ENCODE measurements at regions not wholly inside any gene's neighbourhood (a gene's known extent, or its start where the extent isn't known, plus 50 kb on each side); places are given as distances from the start of the nearest gene placed in this dataset.

GRCh38 chr9:74334271-74334670, 162.9 kb upstream of the RORB start:
- POLR2A ChIA-PET = no interaction called here

GRCh38 chr9:74336161-74336560, 161.0 kb upstream of the RORB start:
- H3K36me3 ChIP-seq (ENCODE audit: insufficient read depth, low read length) = no peaks in the 10 kb centered on the region
- no peak overlapping the region for H3K27ac ChIP-seq (ENCODE audit: low read depth, low read length)
- Mint-ChIP-seq H3K4me1 (peaks cover 5 to 25% (median 9%) of the 10 kb centered on the region in 3 donors), H3K4me3 (no peak overlapping the region), H3K27ac (no peak overlapping the region), H3K36me3 (no peaks in the 10 kb centered on the region), H3K9me3 (peaks cover 0 to 7% (median 2%) of the 10 kb centered on the region in 5 donors), H3K27me3 (no peaks in the 10 kb centered on the region)
- H3K4me1 ChIP-seq (ENCODE audit: insufficient read depth, low read length) = no peaks in the 10 kb centered on the region
- H3K9me3 ChIP-seq (ENCODE audit: low read length) = no peaks in the 10 kb centered on the region
- ChIA-PET CTCF (no interaction called here), POLR2A (no interaction called here)
- DNase-seq = no peak
- no peaks in the 10 kb centered on the region for H3K27me3 ChIP-seq (ENCODE audit: insufficient read depth, low read length, poor library complexity, severe bottlenecking)
- no peak overlapping the region for H3K4me3 ChIP-seq (ENCODE audit: low read length)

More at GRCh38 chr9:74334271-74334670, 162.9 kb upstream of the RORB start:
- no peaks in the 10 kb centered on the region for H3K27me3 Mint-ChIP-seq
- no peak overlapping the region for H3K27ac Mint-ChIP-seq
- CTCF ChIA-PET = no interaction called here
- H3K4me1 Mint-ChIP-seq = peaks cover 5 to 25% (median 9%) of the 10 kb centered on the region in 3 donors
- Histone ChIP-seq H3K36me3 (ENCODE audit: insufficient read depth, low read length) (no peaks in the 10 kb centered on the region), H3K9me3 (ENCODE audit: low read length) (no peaks in the 10 kb centered on the region), H3K4me1 (ENCODE audit: insufficient read depth, low read length) (no peaks in the 10 kb centered on the region), H3K27me3 (ENCODE audit: insufficient read depth, low read length, poor library complexity, severe bottlenecking) (no peaks in the 10 kb centered on the region), H3K4me3 (ENCODE audit: low read length) (no peak overlapping the region), H3K27ac (ENCODE audit: low read depth, low read length) (no peak overlapping the region)
- H3K9me3 Mint-ChIP-seq = peaks cover 0 to 2% (median 0%) of the 10 kb centered on the region in 5 donors
- no peak for DNase-seq
- no peak overlapping the region for H3K4me3 Mint-ChIP-seq
- no peaks in the 10 kb centered on the region for H3K36me3 Mint-ChIP-seq

- Mint-ChIP-seq H3K4me3 (no peak overlapping the region), H3K27me3 (peaks cover 0 to 2% of the 10 kb centered on the region in 2 donors), H3K27ac (no peak overlapping the region), H3K9me3 (peaks cover 0 to 6% (median 0%) of the 10 kb centered on the region in 5 donors), H3K4me1 (no peaks in the 10 kb centered on the region), H3K36me3 (no peaks in the 10 kb centered on the region)
- Histone ChIP-seq H3K9me3 (ENCODE audit: low read length) (no peaks in the 10 kb centered on the region), H3K4me1 (ENCODE audit: insufficient read depth, low read length) (no peaks in the 10 kb centered on the region), H3K27me3 (ENCODE audit: insufficient read depth, low read length, poor library complexity, severe bottlenecking) (no peaks in the 10 kb centered on the region), H3K36me3 (ENCODE audit: insufficient read depth, low read length) (no peaks in the 10 kb centered on the region), H3K27ac (ENCODE audit: low read depth, low read length) (no peak overlapping the region), H3K4me3 (ENCODE audit: low read length) (no peak overlapping the region)
- ChIA-PET POLR2A (no interaction called here), CTCF (no interaction called here)
- DNase-seq = no peak
Measured at GRCh38 chr9:74348777-74349176, 148.4 kb upstream of the RORB start.

- no peak overlapping the region for H3K4me3 Mint-ChIP-seq
- ChIA-PET POLR2A (no interaction called here), CTCF (no interaction called here)
- Histone ChIP-seq H3K4me3 (ENCODE audit: low read length) (no peak overlapping the region), H3K27ac (ENCODE audit: low read depth, low read length) (no peak overlapping the region), H3K4me1 (ENCODE audit: insufficient read depth, low read length) (no peaks in the 10 kb centered on the region), H3K27me3 (ENCODE audit: insufficient read depth, low read length, poor library complexity, severe bottlenecking) (no peaks in the 10 kb centered on the region), H3K9me3 (ENCODE audit: low read length) (no peaks in the 10 kb centered on the region), H3K36me3 (ENCODE audit: insufficient read depth, low read length) (no peaks in the 10 kb centered on the region)
- no peaks in the 10 kb centered on the region for H3K36me3 Mint-ChIP-seq
- peaks cover 0 to 2% of the 10 kb centered on the region in 2 donors for H3K27me3 Mint-ChIP-seq
- no peak overlapping the region for H3K27ac Mint-ChIP-seq
- no peak for DNase-seq
- H3K9me3 Mint-ChIP-seq = peaks cover 0 to 7% (median 0%) of the 10 kb centered on the region in 5 donors
- no peaks in the 10 kb centered on the region for H3K4me1 Mint-ChIP-seq
Measured at GRCh38 chr9:74355107-74355506, 142.0 kb upstream of the RORB start.

- H3K4me1 ChIP-seq (ENCODE audit: insufficient read depth, low read length) = no peaks in the 10 kb centered on the region
- H3K4me3 Mint-ChIP-seq = no peak overlapping the region
Measured at GRCh38 chr9:74357577-74357976, 139.6 kb upstream of the RORB start.

GRCh38 chr9:74358959-74359358, 138.2 kb upstream of the RORB start:
- ChIA-PET POLR2A (no interaction called here), CTCF (no interaction called here)
- Histone ChIP-seq H3K9me3 (ENCODE audit: low read length) (no peaks in the 10 kb centered on the region), H3K27me3 (ENCODE audit: insufficient read depth, low read length, poor library complexity, severe bottlenecking) (no peaks in the 10 kb centered on the region), H3K27ac (ENCODE audit: low read depth, low read length) (no peak overlapping the region), H3K36me3 (ENCODE audit: insufficient read depth, low read length) (no peaks in the 10 kb centered on the region), H3K4me3 (ENCODE audit: low read length) (no peak overlapping the region), H3K4me1 (ENCODE audit: insufficient read depth, low read length) (no peaks in the 10 kb centered on the region)
- no peak overlapping the region for H3K27ac Mint-ChIP-seq
- H3K4me3 Mint-ChIP-seq = no peak overlapping the region
- no peaks in the 10 kb centered on the region for H3K27me3 Mint-ChIP-seq
- H3K36me3 Mint-ChIP-seq = no peaks in the 10 kb centered on the region
- no peak for DNase-seq
- peaks cover 0 to 7% (median 0%) of the 10 kb centered on the region in 5 donors for H3K9me3 Mint-ChIP-seq
- H3K4me1 Mint-ChIP-seq = no peaks in the 10 kb centered on the region

More at GRCh38 chr9:74357577-74357976, 139.6 kb upstream of the RORB start:
- H3K27ac ChIP-seq (ENCODE audit: low read depth, low read length) = no peak overlapping the region
- no peaks in the 10 kb centered on the region for H3K36me3 ChIP-seq (ENCODE audit: insufficient read depth, low read length)
- H3K9me3 ChIP-seq (ENCODE audit: low read length) = no peaks in the 10 kb centered on the region
- Mint-ChIP-seq H3K27ac (no peak overlapping the region), H3K27me3 (no peaks in the 10 kb centered on the region), H3K4me1 (no peaks in the 10 kb centered on the region), H3K36me3 (no peaks in the 10 kb centered on the region), H3K9me3 (peaks cover 0 to 7% (median 0%) of the 10 kb centered on the region in 5 donors)
- H3K4me3 ChIP-seq (ENCODE audit: low read length) = no peak overlapping the region
- DNase-seq = no peak
- CTCF ChIA-PET = no interaction called here
- no peaks in the 10 kb centered on the region for H3K27me3 ChIP-seq (ENCODE audit: insufficient read depth, low read length, poor library complexity, severe bottlenecking)
- POLR2A ChIA-PET = no interaction called here

- Histone ChIP-seq H3K36me3 (ENCODE audit: insufficient read depth, low read length) (no peaks in the 10 kb centered on the region), H3K4me1 (ENCODE audit: insufficient read depth, low read length) (no peaks in the 10 kb centered on the region), H3K4me3 (ENCODE audit: low read length) (no peak overlapping the region), H3K9me3 (ENCODE audit: low read length) (no peaks in the 10 kb centered on the region), H3K27me3 (ENCODE audit: insufficient read depth, low read length, poor library complexity, severe bottlenecking) (no peaks in the 10 kb centered on the region), H3K27ac (ENCODE audit: low read depth, low read length) (no peak overlapping the region)
- Mint-ChIP-seq H3K4me1 (no peaks in the 10 kb centered on the region), H3K9me3 (peaks cover 0 to 7% (median 0%) of the 10 kb centered on the region in 5 donors), H3K27me3 (no peaks in the 10 kb centered on the region), H3K27ac (no peak overlapping the region), H3K4me3 (no peak overlapping the region), H3K36me3 (no peaks in the 10 kb centered on the region)
- no peak for DNase-seq
- POLR2A ChIA-PET = no interaction called here
- CTCF ChIA-PET = no interaction called here
Measured at GRCh38 chr9:74361508-74361907, 135.6 kb upstream of the RORB start.

GRCh38 chr9:74362423-74362822, 134.7 kb upstream of the RORB start:
- H3K27ac ChIP-seq (ENCODE audit: low read depth, low read length) = no peak overlapping the region
- Mint-ChIP-seq H3K9me3 (peaks cover 0 to 10% (median 0%) of the 10 kb centered on the region in 5 donors), H3K27me3 (no peaks in the 10 kb centered on the region), H3K36me3 (no peaks in the 10 kb centered on the region), H3K27ac (no peak overlapping the region), H3K4me3 (no peak overlapping the region), H3K4me1 (no peaks in the 10 kb centered on the region)
- H3K9me3 ChIP-seq (ENCODE audit: low read length) = no peaks in the 10 kb centered on the region
- ChIA-PET CTCF (no interaction called here), POLR2A (no interaction called here)
- DNase-seq = no peak
- no peak overlapping the region for H3K4me3 ChIP-seq (ENCODE audit: low read length)
- H3K4me1 ChIP-seq (ENCODE audit: insufficient read depth, low read length) = no peaks in the 10 kb centered on the region
- H3K36me3 ChIP-seq (ENCODE audit: insufficient read depth, low read length) = no peaks in the 10 kb centered on the region
- no peaks in the 10 kb centered on the region for H3K27me3 ChIP-seq (ENCODE audit: insufficient read depth, low read length, poor library complexity, severe bottlenecking)

- Histone ChIP-seq H3K36me3 (ENCODE audit: insufficient read depth, low read length) (no peaks in the 10 kb centered on the region), H3K27ac (ENCODE audit: low read depth, low read length) (no peak overlapping the region), H3K4me3 (ENCODE audit: low read length) (no peak overlapping the region), H3K4me1 (ENCODE audit: insufficient read depth, low read length) (no peaks in the 10 kb centered on the region), H3K9me3 (ENCODE audit: low read length) (no peaks in the 10 kb centered on the region), H3K27me3 (ENCODE audit: insufficient read depth, low read length, poor library complexity, severe bottlenecking) (no peaks in the 10 kb centered on the region)
- Mint-ChIP-seq H3K4me3 (no peak overlapping the region), H3K27ac (no peak overlapping the region), H3K27me3 (no peaks in the 10 kb centered on the region), H3K36me3 (no peaks in the 10 kb centered on the region), H3K9me3 (peaks cover 0 to 4% (median 0%) of the 10 kb centered on the region in 5 donors), H3K4me1 (no peaks in the 10 kb centered on the region)
- CTCF ChIA-PET = no interaction called here
- DNase-seq = no peak
- POLR2A ChIA-PET = no interaction called here
Measured at GRCh38 chr9:74366111-74366510, 131.0 kb upstream of the RORB start.
